ENCODE measurements at regions not wholly inside any gene's neighbourhood (a gene's known extent, or its start where the extent isn't known, plus 50 kb on each side); places are given as distances from the start of the nearest gene placed in this dataset.
A peak's percentile ranks its signal among the peaks of the same experiment; 100 is the strongest.

- H3K27me3 Mint-ChIP-seq = peaks cover 21% of the 10 kb centered on the region
- H3K27ac Mint-ChIP-seq = no peak overlapping the region
- no peaks in the 10 kb centered on the region for H3K9me3 Mint-ChIP-seq (ENCODE audit: low read depth)
- H3K4me3 Mint-ChIP-seq (ENCODE audit: low read depth) = no peak overlapping the region
- no peak for DNase-seq (ENCODE audit: low spot score, unreplicated experiment)
- H3K4me1 Mint-ChIP-seq (ENCODE audit: low read depth) = peaks cover 15% of the 10 kb centered on the region
- no peak for TF ChIP-seq CTCF (IDR thresholded peaks at IDR 0.05; ENCODE audit: unreplicated experiment)
- no peaks in the 10 kb centered on the region for H3K36me3 Mint-ChIP-seq (ENCODE audit: insufficient read depth)
Measured at GRCh38 chr20:36099106-36099505, 55.4 kb upstream of the EPB41L1 start.

- Mint-ChIP-seq H3K4me3 (ENCODE audit: low read depth) (no peak overlapping the region), H3K27me3 (peaks cover 13% of the 10 kb centered on the region), H3K36me3 (ENCODE audit: insufficient read depth) (no peaks in the 10 kb centered on the region), H3K9me3 (ENCODE audit: low read depth) (no peaks in the 10 kb centered on the region), H3K27ac (peak overlapping the region; percentile 86), H3K4me1 (ENCODE audit: low read depth) (peaks cover 19% of the 10 kb centered on the region)
- no peak for TF ChIP-seq CTCF (IDR thresholded peaks at IDR 0.05; ENCODE audit: unreplicated experiment)
- no peak for DNase-seq (ENCODE audit: low spot score, unreplicated experiment)
Measured at GRCh38 chr20:36101192-36101591, 53.3 kb upstream of the EPB41L1 start.

GRCh38 chr20:36102306-36102705 is 52.2 kb upstream of the EPB41L1 start:
- no peak for TF ChIP-seq CTCF (IDR thresholded peaks at IDR 0.05; ENCODE audit: unreplicated experiment)
- Mint-ChIP-seq H3K27ac (no peak overlapping the region), H3K4me3 (ENCODE audit: low read depth) (no peak overlapping the region), H3K4me1 (ENCODE audit: low read depth) (peaks cover 17% of the 10 kb centered on the region), H3K27me3 (peaks cover 9% of the 10 kb centered on the region), H3K9me3 (ENCODE audit: low read depth) (no peaks in the 10 kb centered on the region), H3K36me3 (ENCODE audit: insufficient read depth) (no peaks in the 10 kb centered on the region)
- no peak for DNase-seq (ENCODE audit: low spot score, unreplicated experiment)

GRCh38 chr20:36102809-36103596 is 51.5 kb upstream of the EPB41L1 start:
- H3K9me3 Mint-ChIP-seq (ENCODE audit: low read depth) = no peaks in the 10 kb centered on the region
- H3K27me3 Mint-ChIP-seq = peaks cover 7% of the 10 kb centered on the region
- no peaks in the 10 kb centered on the region for H3K36me3 Mint-ChIP-seq (ENCODE audit: insufficient read depth)
- no peak for TF ChIP-seq CTCF (IDR thresholded peaks at IDR 0.05; ENCODE audit: unreplicated experiment)
- H3K4me1 Mint-ChIP-seq (ENCODE audit: low read depth) = peaks cover 13% of the 10 kb centered on the region
- H3K27ac Mint-ChIP-seq = no peak overlapping the region
- H3K4me3 Mint-ChIP-seq (ENCODE audit: low read depth) = no peak overlapping the region
- no peak for DNase-seq (ENCODE audit: low spot score, unreplicated experiment)

- Mint-ChIP-seq H3K4me1 (ENCODE audit: low read depth) (peaks cover 13% of the 10 kb centered on the region), H3K4me3 (ENCODE audit: low read depth) (no peak overlapping the region), H3K36me3 (ENCODE audit: insufficient read depth) (no peaks in the 10 kb centered on the region), H3K27me3 (peaks cover 7% of the 10 kb centered on the region), H3K27ac (peak overlapping the region; percentile 48), H3K9me3 (ENCODE audit: low read depth) (no peaks in the 10 kb centered on the region)
- no peak for TF ChIP-seq CTCF (IDR thresholded peaks at IDR 0.05; ENCODE audit: unreplicated experiment)
- DNase-seq (ENCODE audit: low spot score, unreplicated experiment) = no peak
Measured at GRCh38 chr20:36104244-36104643, 50.3 kb upstream of the EPB41L1 start.
